K562 (cell line): ENCODE measurements at regions not wholly inside any gene's neighbourhood (a gene's known extent, or its start where the extent isn't known, plus 50 kb on each side); places are given as distances from the start of the nearest gene placed in this dataset.

Source experiments
- ATAC-seq: fragments of 200-7000 bp; cut with Tn5 transposase; 3 replicates; pipeline ENCODE4 v1.9.1; 2020; ENCODE audit warnings: moderate library complexity
- BruUV-seq: library from RNA; stranded (reverse); fragments of 400-500 nt; replicated peaks from 2 replicates; lab custom pipeline; 2021; lab: Mats Ljungman, UMichigan
- CTCF ChIA-PET: fragments of 300-600 bp; formaldehyde crosslinking; extraction: SDS; loops from one replicate; lab custom pipeline; 2021; ENCODE audit warnings: low intra/inter-chr PET ratio; lab: Yijun Ruan, JAX
- POLR2A ChIA-PET: fragments of 300-600, 350-650 bp; sonication (Branson Sonifier 250); formaldehyde crosslinking; extraction: SDS; loops from one replicate; lab custom pipeline; 2021; ENCODE audit warnings: antibody characterized with exemption, inconsistent platforms; lab: Yijun Ruan, JAX
- DNase-seq, 4 experiments: peaks; one replicate each; pipeline versions ENCODE4 v3.0.0 to v3.0.0-alpha.2; 2011 to 2018; ENCODE audit warnings: low spot score in 3 of 4, mixed read lengths in 3 of 4; ENCODE audit errors: extremely low read depth in 1 of 4
- FAIRE-seq: peaks from 2 replicates; lab custom pipeline; 2011; peaks lifted over from hg19 to GRCh38; lab: Jason Lieb, UNC
- H2AFZ ChIP-seq: 2 replicates; pipeline ENCODE4 v1.6.0; 2011; ENCODE audit warnings: low read depth, low read length, control low read depth, inconsistent platforms
- H3K27ac ChIP-seq: fragments of 200-600 bp; 3 replicates; pipeline ENCODE4 v1.8.0; 2011; ENCODE audit warnings: low read depth, mild to moderate bottlenecking, control low read depth, inconsistent platforms, low read length, moderate library complexity, mixed read lengths; ENCODE audit errors: extremely low read depth
- H3K27me3 ChIP-seq, 2 experiments: fragments of 300-600 bp in 1 of 2; 2 replicates in 1 of 2; 3 replicates in 1 of 2; pipeline versions ENCODE4 v1.6.0 to v1.8.0; 2011; ENCODE audit warnings: inconsistent platforms in 2 of 2, low read length in 2 of 2, mild to moderate bottlenecking in 1 of 2, mixed read lengths in 1 of 2, moderate library complexity in 1 of 2; ENCODE audit not compliant: control insufficient read depth in 2 of 2, insufficient read depth in 2 of 2
- H3K36me3 ChIP-seq: fragments of 300-600 bp; 3 replicates; pipeline ENCODE4 v1.8.0; 2011; ENCODE audit warnings: mild to moderate bottlenecking, low read length, inconsistent platforms; ENCODE audit not compliant: control insufficient read depth, insufficient read depth
- H3K4me1 ChIP-seq, 2 experiments: fragments of 200-600 bp in 1 of 2; replicated peaks in 1 of 2; 2 replicates in 1 of 2; 3 replicates in 1 of 2; pipeline versions ENCODE4 v1.5.1 to v1.8.0; 2011; ENCODE audit warnings: inconsistent platforms in 2 of 2, low read length in 2 of 2, mild to moderate bottlenecking in 1 of 2, mixed read lengths in 1 of 2, moderate library complexity in 1 of 2; ENCODE audit not compliant: control insufficient read depth in 2 of 2, insufficient read depth in 2 of 2
- H3K4me2 ChIP-seq: 2 replicates; pipeline ENCODE4 v1.6.1; 2011; ENCODE audit warnings: low read length, control low read depth, inconsistent platforms, mixed read lengths; ENCODE audit not compliant: insufficient read depth
- H3K4me3 ChIP-seq: fragments of 200-600 bp; sonication (generic), shearing (Covaris generic); 2 replicates; pipeline ENCODE4 v1.5.1; 2016; ENCODE audit warnings: control low read depth, inconsistent platforms
- H3K79me2 ChIP-seq: fragments of 200-600 bp; 3 replicates; pipeline ENCODE4 v1.8.0; 2011; ENCODE audit warnings: low read length, inconsistent platforms; ENCODE audit not compliant: control insufficient read depth, insufficient read depth
- H3K9ac ChIP-seq, 2 experiments: 2 replicates each; pipeline versions ENCODE4 v1.6.0 to v1.6.1; 2011; ENCODE audit warnings: low read depth in 2 of 2, low read length in 2 of 2, control low read depth in 1 of 2, inconsistent platforms in 1 of 2, mild to moderate bottlenecking in 1 of 2, mixed read lengths in 1 of 2; ENCODE audit not compliant: insufficient read depth in 1 of 2
- H3K9me1 ChIP-seq: one replicate; pipeline ENCODE4 v1.6.0; 2011; ENCODE audit warnings: inconsistent platforms, mild to moderate bottlenecking, low read length, moderate library complexity; ENCODE audit not compliant: control insufficient read depth, insufficient read depth
- H3K9me3 ChIP-seq: replicated peaks from 2 replicates; pipeline ENCODE4 v1.5.1; 2011; ENCODE audit warnings: low read depth, low read length, inconsistent platforms; ENCODE audit not compliant: control insufficient read depth, insufficient read depth
- H4K20me1 ChIP-seq: replicated peaks from 2 replicates; pipeline ENCODE4 v1.6.1; 2011; ENCODE audit warnings: low read length, inconsistent platforms, mixed read lengths; ENCODE audit not compliant: control insufficient read depth, insufficient read depth
- CBX1 ChIP-seq: sonication (generic); IDR thresholded peaks from 2 replicates; pipeline ENCODE4 v1.6.1; 2016; ENCODE audit warnings: antibody characterized with exemption, low read depth, mild to moderate bottlenecking
- EWSR1 ChIP-seq: fragments of 450-650 bp; IDR thresholded peaks from 2 replicates; pipeline ENCODE4 v1.6.1; 2018; ENCODE audit warnings: borderline replicate concordance, mild to moderate bottlenecking, low read depth, moderate library complexity; ENCODE audit not compliant: partially characterized antibody
- FOXK1 ChIP-seq: sonication (generic); formaldehyde crosslinking; IDR thresholded peaks from 2 replicates; pipeline ENCODE4 v1.8.0; 2022; ENCODE audit warnings: missing genetic modification reagents, mild to moderate bottlenecking, borderline replicate concordance
- HDAC6 ChIP-seq: IDR thresholded peaks from 2 replicates; pipeline ENCODE4 v1.6.1; 2012; ENCODE audit warnings: low read depth, mild to moderate bottlenecking, control low read depth, inconsistent platforms, low read length, moderate library complexity
- MIER1 ChIP-seq: fragments of 450-650 bp; IDR thresholded peaks from 2 replicates; pipeline ENCODE4 v1.6.1; 2016; ENCODE audit warnings: antibody characterized with exemption, mild to moderate bottlenecking, low read depth
- NCOA6 ChIP-seq: fragments of 450-650 bp; IDR thresholded peaks from 2 replicates; pipeline ENCODE4 v1.6.1; 2017; ENCODE audit warnings: mild to moderate bottlenecking
- RNF2 ChIP-seq: sonication (generic); IDR thresholded peaks from 2 replicates; pipeline ENCODE4 v1.6.1; 2016
- TARDBP ChIP-seq: fragments of 450-650 bp; IDR thresholded peaks from 2 replicates; pipeline ENCODE4 v1.6.1; 2016
- THAP7 ChIP-seq: fragments of 250-450 bp; sonication (Bioruptor Pico); IDR thresholded peaks from 2 replicates; pipeline ENCODE4 v1.5.0; 2021
- WHSC1 ChIP-seq: IDR thresholded peaks from one replicate; pipeline ENCODE4 v1.6.1; 2012; ENCODE audit warnings: low read length, control low read depth, inconsistent platforms
- ZBTB5 ChIP-seq: fragments of 450-650 bp; IDR thresholded peaks from 2 replicates; pipeline ENCODE4 v1.6.1; 2017; ENCODE audit warnings: antibody characterized with exemption
- ZNF134 ChIP-seq: fragments of 250-450 bp; sonication (Bioruptor Pico); conservative IDR thresholded peaks from 2 replicates; pipeline ENCODE4 v1.4.0; 2020
- ZNF232 ChIP-seq: sonication (generic); formaldehyde crosslinking; IDR thresholded peaks from 2 replicates; pipeline ENCODE4 v1.8.0; 2022; ENCODE audit warnings: mild to moderate bottlenecking, missing genetic modification reagents
- ZNF431 ChIP-seq: sonication (generic); formaldehyde crosslinking; IDR thresholded peaks from 2 replicates; pipeline ENCODE4 v1.8.0; 2022; ENCODE audit warnings: mild to moderate bottlenecking, missing genetic modification reagents
- ZNF512 ChIP-seq: IDR thresholded peaks from 2 replicates; pipeline ENCODE4 v1.6.1; 2016; ENCODE audit warnings: missing genetic modification characterization, missing compliant biosample characterization
- ZNF717 ChIP-seq: fragments of 250-450 bp; sonication (Bioruptor Pico); IDR thresholded peaks from 2 replicates; pipeline ENCODE4 v1.5.0; 2021
- WGBS: fragments of 100-300 bp; shearing (Covaris generic); methylation state at CpG from one replicate; pipeline ENCODE4 v1.1.6; 2016; ENCODE audit warnings: low coverage, mixed read lengths; ENCODE audit not compliant: insufficient coverage; ENCODE audit errors: missing lambda C conversion rate; 5-methylcytosine and 5-hydroxymethylcytosine counted together
- in situ Hi-C: fragments of 300-500 bp; cut with MboI; formaldehyde crosslinking; loops from 4 replicates; pipeline ENCODE4 v1.15.0; 2018; ENCODE audit warnings: inconsistent platforms, mixed read lengths
- intact Hi-C: fragments of 100-400 bp; cut with micrococcal nuclease; formaldehyde crosslinking; loops from 2 replicates; pipeline ENCODE4 v1.14.2; 2022

- H3K36me3 ChIP-seq: no peaks in the 10 kb centered on the region
- TF ChIP-seq TARDBP: no peak
- TF ChIP-seq THAP7 (CRISPR knock-in tag): no peak
- TF ChIP-seq CBX1: no peak
- no peak for TF ChIP-seq ZNF431 (CRISPR knock-in tag)
- TF ChIP-seq ZNF512: no peak
- no peak for TF ChIP-seq MIER1
- TF ChIP-seq FOXK1 (CRISPR knock-in tag): no peak
- TF ChIP-seq WHSC1: no peak
- TF ChIP-seq ZNF232 (CRISPR knock-in tag): no peak
- TF ChIP-seq ZBTB5: no peak
- TF ChIP-seq ZNF134 (CRISPR knock-in tag): no peak
- no peak for TF ChIP-seq RNF2
- TF ChIP-seq EWSR1: no peak
- no peak for TF ChIP-seq ZNF717 (CRISPR knock-in tag)
- no peak for TF ChIP-seq NCOA6
- no peak for TF ChIP-seq HDAC6
- ChIA-PET POLR2A (no interaction called here), CTCF (no interaction called here)
- ATAC-seq (no peak), DNase-seq (no peak), FAIRE-seq (no peak)
- no peak overlapping the region for H3K27ac ChIP-seq
- WGBS: 0% methylated on average over 11 of the region's 11 CpGs
- H4K20me1 ChIP-seq: no peaks in the 10 kb centered on the region
- no peaks in the 10 kb centered on the region for H3K9me1 ChIP-seq
- H3K4me1 ChIP-seq: no peaks in the 10 kb centered on the region
- H3K4me2 ChIP-seq: no peak overlapping the region
- intact Hi-C loops: no loop called here
- H3K9ac ChIP-seq: no peak overlapping the region
- no peaks in the 10 kb centered on the region for H3K79me2 ChIP-seq
- no peak overlapping the region for H3K4me3 ChIP-seq
- H2AFZ ChIP-seq: no peak overlapping the region
- in situ Hi-C loops: no loop called here
- H3K9me3 ChIP-seq: no peaks in the 10 kb centered on the region
- no peaks in the 10 kb centered on the region for H3K27me3 ChIP-seq
- BruUV-seq: no TSS peak
Measured at GRCh38 chr13:80070024-80070703, 270.8 kb downstream of the SPRY2 start.
